NCI-H2081 (cell line): ENCODE measurements at regions not wholly inside any gene's neighbourhood (a gene's known extent, or its start where the extent isn't known, plus 50 kb on each side); places are given as distances from the start of the nearest gene placed in this dataset.

Experiments used
- DNase-seq, 2 experiments: peaks; one replicate each; lab custom pipeline; 2025; lab: John Stamatoyannopoulos, UW

- DNase-seq = no peak
Observed at GRCh38 chr2:16293871-16294270, 353.5 kb downstream of the MYCN start.

- DNase-seq = no peak
Observed at GRCh38 chr2:16293398-16293797, 353.0 kb downstream of the MYCN start.

- no peak for DNase-seq
Observed at GRCh38 chr2:16291731-16292550, 351.6 kb downstream of the MYCN start.

GRCh38 chr2:16291226-16291625 lies 350.9 kb downstream of the MYCN start:
- no peak for DNase-seq

GRCh38 chr2:16290311-16291020 lies 350.1 kb downstream of the MYCN start:
- no peak for DNase-seq

- DNase-seq = no peak
Observed at GRCh38 chr2:16288371-16289112, 348.2 kb downstream of the MYCN start.

GRCh38 chr2:16287831-16288230 lies 347.5 kb downstream of the MYCN start:
- DNase-seq = no peak

- no peak for DNase-seq
Observed at GRCh38 chr2:16287281-16287680, 346.9 kb downstream of the MYCN start.

- DNase-seq = no peak
Observed at GRCh38 chr2:16285813-16286510, 345.6 kb downstream of the MYCN start.

GRCh38 chr2:16284941-16285625 lies 344.7 kb downstream of the MYCN start:
- no peak for DNase-seq

GRCh38 chr2:16283071-16283850 lies 342.9 kb downstream of the MYCN start:
- DNase-seq = no peak

GRCh38 chr2:16282511-16282910 lies 342.2 kb downstream of the MYCN start:
- DNase-seq = no peak

- DNase-seq = no peak
Observed at GRCh38 chr2:16281451-16282335, 341.3 kb downstream of the MYCN start.

- DNase-seq = no peak
Observed at GRCh38 chr2:16280081-16280480, 339.7 kb downstream of the MYCN start.

GRCh38 chr2:16279641-16280040 lies 339.3 kb downstream of the MYCN start:
- DNase-seq = no peak

GRCh38 chr2:16279201-16279570 lies 338.8 kb downstream of the MYCN start:
- DNase-seq = no peak

GRCh38 chr2:16278421-16279200 lies 338.3 kb downstream of the MYCN start:
- no peak for DNase-seq

GRCh38 chr2:16277117-16277516 lies 336.8 kb downstream of the MYCN start:
- DNase-seq = no peak

- no peak for DNase-seq
Observed at GRCh38 chr2:16275661-16276060, 335.3 kb downstream of the MYCN start.
